HG03280 (cell line): ENCODE measurements at regions not wholly inside any gene's neighbourhood (a gene's known extent, or its start where the extent isn't known, plus 50 kb on each side); places are given as distances from the start of the nearest gene placed in this dataset.

Experiments used
- ATAC-seq: cut with Tn5 transposase; IDR thresholded peaks from one replicate; pipeline ENCODE4 v1.9.1; 2021; ENCODE audit warnings: mild to moderate bottlenecking, moderate library complexity; ENCODE audit not compliant: unreplicated experiment

DNA sequence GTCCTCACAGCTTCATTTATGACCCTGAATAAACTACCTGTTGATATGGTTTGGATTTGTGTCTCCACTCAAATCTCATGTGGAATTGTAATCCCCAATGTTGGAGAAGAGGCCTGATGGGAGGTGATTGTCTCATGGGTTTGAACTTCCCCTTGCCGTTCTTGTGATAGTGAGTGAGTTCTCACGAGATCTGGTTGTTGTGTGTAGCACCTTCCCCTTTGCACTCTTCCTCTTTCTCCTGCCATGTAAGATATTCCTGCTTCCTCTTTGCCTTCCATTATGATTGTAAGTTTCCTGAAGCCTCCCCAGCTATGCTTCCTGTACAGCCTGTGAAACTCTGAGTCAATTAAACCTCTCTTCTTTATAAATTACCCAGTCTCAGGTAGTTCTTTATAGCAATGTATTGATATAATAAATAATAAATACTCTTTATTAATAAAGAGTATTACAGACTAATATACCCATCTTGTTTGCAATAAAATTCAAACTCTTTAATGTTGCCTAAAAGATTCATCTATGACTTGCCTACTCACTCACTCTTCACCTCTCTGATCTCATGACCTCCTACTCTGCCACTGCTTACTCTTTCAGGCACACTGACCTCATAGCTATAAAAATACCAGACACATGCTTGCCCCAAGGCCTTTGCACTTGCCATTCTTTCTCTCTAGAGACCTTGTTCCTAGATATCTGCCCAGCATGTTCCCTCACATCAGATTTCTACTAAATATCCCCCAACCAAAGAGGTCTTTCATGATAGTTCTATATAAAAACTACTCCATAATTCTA, 256.4 kb upstream of the MARCKS start:
- no peak for ATAC-seq

DNA sequence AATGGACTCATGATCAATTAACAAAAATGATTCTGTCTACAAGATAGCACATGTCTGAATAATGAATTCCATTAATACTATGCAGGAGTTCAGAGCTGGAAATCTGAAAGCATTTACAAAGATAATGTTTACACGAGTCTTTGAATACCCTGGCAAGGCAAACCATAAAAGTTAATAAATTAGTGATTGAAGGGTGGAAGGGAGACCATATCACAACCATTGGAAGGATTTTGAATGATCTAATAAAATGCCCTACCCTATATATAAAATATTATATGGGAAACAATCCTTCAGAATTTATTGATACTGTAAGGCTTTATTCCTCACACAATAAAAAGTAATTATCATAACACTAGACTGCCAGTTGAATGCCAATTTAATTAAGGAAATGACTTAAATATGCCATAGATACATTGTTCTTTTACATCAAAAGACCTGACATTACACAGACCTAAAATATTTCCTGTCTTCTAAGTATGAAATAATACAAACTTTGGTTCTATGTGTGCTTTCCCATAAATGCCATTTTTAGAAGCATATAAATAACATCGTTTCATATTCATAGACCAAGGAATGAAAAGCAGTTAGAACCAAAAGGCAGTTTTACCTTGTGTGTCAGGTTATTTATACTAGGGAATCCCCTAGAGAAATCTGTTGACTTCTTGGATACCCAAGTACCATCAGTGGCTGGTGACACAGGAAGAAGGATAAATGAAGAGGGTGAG, 249.2 kb upstream of the MARCKS start:
- ATAC-seq, result no peak

DNA sequence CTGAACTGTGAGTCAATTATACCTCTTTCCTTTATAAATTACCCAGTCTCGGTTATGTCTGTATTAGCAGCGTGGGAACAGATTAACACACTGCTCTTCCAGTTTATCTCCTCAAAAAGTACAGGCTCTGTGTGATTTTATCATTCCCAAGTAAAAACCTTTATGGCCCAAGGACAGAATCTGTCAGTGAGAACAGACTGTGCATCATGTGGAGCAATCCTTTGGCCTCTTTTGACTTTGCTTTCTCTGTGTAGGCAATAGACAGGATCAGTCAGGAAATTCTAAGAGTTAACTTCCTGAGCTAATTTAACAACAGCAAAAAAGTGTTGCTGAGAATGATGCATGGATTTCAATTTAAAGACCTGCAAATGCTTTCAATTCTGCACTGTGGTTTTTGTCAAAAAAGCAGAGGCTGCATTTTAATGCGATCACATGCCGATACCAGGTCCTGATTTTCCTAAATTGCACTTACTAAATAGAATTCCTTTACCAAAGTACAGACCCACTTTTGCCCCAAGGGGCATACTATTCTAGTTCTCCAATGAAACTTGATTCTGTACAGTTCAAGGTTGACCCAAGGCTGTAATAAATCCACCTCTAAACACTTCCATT, 246.7 kb upstream of the MARCKS start:
- no peak for ATAC-seq

DNA sequence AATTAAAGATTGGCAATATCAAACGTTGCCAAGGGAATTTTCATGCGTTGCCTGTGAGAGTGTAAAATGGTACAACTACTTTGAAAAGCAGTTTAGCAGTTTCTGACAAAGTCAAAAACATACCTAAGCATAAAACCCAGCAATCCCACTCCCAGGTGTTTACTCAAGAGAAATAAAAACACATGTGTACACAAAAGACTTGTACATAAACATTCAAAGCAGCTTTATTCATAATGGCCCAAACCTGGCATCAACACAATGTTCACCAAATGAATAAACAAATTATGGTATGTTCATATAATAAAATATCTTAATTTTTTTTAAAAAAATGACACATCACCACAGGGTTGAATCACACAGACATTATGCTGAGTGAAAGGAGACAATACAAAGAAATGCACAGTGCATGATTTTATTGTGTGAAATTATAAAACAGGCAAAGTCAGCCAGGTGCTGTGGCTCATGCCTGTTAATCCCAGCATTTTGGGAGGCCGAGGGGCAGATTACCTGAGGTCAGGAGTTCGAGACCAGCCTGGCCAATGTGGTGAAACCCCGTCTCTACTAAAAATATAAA, 240.4 kb upstream of the MARCKS start:
- ATAC-seq, result no peak

DNA sequence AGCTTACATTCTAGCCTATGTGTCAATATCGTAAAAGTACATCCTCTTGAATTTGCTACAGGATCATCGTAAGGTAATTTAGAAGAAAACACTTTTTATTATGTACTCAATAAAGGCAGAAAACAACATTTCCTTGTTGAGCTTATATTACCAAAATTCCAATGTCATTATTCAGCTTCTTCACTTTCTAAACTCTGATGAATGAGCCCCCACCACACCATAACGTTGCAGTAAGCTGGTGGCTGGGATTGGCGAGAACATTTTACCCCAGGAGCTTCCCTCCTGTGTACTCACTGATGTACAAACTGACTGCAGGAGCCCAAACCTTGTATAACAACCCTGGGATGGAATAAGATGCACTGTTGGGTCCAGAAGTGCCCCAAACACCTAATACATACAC, 238.1 kb upstream of the MARCKS start:
- no peak for ATAC-seq

DNA sequence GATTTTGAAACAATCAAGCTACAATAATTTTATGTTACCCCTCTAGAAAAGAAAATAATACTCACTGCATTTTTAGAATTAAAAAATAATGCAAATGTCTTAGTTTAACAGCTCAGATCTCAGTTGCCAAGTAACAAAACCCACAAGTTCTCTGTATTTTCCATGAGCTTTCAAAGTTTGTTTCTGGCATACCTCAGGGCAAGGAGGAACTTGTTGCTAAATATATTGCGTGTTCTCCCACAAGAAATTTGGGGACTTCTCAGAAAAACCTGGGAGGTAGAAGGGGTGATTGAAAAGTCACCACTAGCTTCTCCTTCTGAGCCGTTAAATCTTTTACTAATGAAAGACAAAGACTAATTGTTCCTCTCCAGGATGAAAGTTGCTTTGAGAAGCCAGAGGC, 236.8 kb upstream of the MARCKS start:
- no peak for ATAC-seq

DNA sequence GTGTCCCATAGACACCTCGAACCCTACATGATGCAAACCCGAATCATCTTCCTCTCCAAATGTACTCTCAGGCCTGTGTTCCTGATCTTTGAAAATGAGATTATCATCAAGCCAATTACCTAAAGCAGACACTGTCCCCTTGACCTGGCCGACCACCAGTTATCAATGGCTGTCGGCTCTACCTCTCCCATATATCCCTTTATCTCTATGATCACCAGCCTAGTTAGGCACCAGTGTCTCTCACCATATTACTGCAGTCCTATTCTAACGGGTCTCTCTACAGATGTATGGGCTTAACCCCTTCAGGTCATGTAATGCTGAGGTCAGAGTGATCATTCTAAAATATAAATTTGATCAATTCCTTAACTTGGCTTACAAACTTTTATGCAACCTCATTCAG, 234.9 kb upstream of the MARCKS start:
- ATAC-seq, result no peak

DNA sequence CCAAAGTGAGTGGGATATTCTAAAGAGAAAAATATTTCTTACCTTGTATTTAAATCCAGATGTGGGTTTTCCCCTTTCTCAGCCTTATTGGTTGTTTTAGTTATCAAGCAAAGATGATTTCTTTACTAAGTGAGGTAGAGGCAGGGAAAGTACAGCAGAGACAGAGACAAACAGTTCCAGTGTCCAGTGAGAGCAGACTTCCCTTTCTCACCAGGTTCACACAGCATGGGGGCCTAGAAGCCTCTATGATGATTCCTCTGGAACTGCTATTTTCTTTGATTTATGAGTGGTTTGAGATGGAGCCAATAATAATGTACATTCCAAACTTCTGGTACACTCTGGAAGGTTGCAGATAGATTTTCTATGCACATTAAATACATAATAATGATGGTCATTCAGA, 234.0 kb upstream of the MARCKS start:
- no peak for ATAC-seq

DNA sequence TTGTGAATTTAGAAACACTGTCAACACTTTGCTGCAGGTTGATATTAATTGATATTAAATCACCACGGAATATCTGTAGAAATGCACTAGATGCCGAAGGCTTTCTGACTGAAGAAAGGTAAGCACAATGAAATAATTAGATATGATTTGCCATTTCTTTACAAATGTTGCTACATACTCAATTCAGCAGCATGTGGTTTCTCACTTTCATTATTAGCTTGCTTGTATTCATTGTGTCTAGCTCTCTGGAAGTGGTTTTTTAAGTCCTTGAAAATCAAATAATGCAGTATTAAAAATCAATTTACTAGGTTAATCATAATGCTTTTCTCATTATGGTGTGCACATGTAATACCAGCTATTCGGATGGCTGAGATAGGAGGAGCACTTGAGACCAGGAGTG, 231.3 kb upstream of the MARCKS start:
- ATAC-seq, result peak; percentile 33

DNA sequence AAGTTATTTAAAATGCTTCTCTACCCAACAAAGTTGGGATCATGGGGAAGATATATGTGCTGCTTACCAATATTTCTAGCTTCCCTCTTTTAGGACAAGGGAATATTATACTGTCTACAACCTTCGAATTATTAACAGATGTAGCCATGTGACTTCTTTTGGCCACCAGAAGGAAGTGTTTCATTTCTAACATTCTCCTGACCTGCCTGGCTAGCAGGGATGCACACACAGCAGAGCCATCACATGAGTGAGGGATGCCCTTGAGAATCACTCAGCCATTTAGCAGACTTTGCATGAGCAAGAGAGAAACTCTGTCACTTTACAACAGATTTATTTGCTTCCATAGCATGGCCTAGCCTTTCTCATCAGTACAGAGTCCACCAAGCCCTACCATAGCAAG, 230.7 kb upstream of the MARCKS start:
- no peak for ATAC-seq

DNA sequence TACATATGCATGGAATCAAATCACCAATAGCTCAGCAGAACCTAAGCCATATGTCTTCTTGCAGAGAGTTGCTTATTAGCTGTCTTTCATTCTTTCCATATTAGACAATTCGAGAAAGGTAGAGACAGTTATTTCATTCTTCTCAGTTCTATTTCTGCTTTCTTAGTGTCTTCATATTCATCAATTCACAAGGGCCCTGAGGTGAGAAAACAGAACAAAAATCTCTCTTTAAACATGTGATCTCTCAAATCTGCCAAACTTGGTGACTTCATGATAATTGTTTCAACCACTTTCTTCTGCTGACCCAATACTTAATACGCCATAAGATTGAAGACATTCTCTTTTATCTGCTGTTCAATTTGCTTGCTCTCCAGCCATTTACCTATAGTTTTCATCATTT, 229.7 kb upstream of the MARCKS start:
- ATAC-seq, result peak; percentile 15

DNA sequence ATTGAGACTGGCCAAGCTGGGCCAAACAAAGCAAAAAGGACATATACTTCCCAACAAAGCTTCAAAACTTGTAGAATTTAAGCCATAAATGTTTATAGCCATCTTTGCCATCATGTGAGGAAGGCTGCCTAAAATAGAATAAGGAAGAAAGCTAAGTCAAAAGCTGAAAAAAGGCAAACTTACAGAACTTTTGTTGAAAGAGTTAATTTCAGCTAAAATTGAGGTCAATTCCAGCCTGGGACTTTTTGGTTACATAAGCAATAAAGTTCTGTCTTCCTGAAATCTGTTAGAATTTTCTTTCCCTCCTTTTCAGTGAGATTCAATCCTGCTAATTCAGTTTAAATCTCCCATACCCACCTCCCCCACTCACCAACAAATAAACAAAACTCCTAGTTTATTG, 227.9 kb upstream of the MARCKS start:
- no peak for ATAC-seq

DNA sequence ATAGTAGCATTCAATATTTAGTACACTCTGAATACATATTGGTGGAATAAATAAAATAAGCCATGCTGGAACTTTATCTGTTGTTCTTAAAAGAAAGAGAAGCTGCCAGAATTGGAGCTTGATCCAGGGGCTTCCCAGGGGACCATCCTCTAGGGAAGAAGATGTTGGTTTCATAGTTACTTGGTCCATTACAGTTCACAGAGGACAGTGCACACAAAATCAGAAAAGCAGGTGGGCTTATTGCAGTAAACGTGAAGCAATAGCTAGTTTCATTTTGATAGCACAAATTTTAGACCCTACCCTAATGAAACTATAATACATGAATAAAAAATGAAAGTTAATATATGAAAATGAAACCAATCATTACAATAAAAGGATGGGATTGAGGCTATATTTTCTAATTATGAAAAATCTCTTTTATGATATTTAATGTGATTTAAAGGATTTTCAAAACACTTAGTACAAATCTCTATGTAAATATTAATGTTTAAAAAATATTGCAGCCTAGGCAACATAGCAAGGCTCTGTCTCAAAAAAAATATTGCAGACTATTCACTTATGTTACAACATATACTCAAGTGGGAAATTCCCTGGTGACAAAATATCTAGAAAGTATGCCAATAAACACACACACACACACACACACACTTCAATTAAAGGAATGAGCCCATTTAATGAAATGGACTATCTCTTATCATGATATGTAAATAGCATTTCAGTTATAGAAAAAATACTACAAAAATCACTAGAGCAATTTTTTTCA, 227.0 kb upstream of the MARCKS start:
- ATAC-seq, result no peak

DNA sequence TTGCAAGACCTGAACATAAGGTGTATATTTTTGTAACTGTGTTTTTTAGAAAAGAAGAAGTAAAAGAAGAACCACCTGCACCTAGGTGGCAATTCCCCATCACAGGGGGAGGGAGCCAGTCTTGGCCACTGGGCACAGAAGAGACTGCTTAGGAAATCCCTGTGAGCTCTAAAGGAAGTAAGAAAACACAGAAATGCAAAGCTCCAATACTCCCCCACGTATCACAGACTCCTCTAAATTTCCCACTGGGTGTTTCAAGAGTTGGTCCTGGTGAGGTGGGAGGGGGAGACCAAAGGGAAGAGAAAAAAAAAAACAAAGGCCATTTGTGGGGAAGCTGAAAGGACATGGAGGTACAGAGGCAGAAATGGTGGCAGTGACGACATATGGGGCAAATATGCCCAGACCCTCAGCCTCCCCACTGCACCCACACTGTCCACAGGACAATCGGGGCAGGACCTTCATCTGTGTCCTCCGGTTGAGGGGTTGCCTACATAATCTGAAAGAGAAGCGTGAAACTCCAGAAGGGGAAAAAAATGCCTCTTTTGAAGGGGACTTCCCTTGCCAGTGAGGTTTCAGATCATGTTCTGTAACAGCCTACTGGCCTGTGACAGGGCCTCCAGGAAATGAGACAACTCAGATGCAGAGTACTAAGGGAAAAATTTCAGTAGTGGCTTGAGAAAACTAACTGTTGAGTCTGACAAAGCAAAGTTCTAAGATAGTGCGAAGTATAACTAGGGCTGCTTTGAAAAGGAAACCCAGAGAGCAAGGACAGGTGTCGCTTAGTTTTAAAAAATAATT, 226.2 kb upstream of the MARCKS start:
- peak; percentile 62 for ATAC-seq

DNA sequence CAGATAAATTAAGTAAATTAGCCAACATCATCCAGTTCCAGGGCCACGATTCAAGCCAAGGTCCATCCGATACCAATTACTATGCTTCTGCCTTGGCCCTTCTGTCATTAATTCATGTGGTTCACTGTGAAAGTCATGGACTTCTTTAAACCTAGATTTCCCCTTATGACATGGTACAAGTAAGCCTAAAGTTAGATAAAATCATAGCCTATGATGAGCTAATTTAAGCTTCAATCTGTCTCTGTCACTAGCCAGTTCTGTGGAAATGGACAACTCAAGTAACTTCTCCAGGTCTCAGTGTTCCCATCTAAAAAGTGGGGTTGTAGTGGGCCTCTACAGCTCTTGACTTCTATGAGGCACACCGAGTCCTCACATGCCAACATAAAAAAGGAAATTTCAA, 225.5 kb upstream of the MARCKS start:
- no peak for ATAC-seq

DNA sequence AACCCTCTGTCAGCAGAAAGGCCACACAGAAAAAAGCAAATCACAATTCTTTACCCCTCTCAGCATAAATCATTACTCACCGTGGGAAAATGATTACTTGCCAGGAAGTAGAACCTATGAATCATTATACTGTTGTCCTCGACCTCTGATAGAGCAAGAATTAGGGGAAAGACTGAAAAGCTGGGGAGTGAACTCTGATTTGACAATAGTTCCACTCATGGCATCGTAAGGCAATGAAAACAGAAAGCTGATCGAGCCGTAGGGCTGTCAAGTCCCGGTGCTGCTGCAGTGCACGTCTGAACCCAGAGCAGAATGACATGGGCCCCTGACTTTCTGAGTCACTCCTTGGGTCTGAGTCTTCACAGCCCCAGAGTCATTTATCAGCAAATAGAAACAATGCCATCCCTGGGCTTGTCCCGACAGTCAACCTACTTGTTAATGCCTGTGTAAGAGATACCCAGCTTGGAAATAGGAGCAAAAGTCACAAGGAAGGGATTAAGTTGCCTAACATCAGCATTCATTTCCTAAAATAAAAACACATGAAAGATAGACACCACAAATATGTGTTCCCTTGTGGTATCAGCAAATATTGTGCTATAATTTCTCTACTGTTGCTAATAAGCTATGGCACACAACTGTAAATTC, 224.8 kb upstream of the MARCKS start:
- peak; percentile 39 for ATAC-seq

DNA sequence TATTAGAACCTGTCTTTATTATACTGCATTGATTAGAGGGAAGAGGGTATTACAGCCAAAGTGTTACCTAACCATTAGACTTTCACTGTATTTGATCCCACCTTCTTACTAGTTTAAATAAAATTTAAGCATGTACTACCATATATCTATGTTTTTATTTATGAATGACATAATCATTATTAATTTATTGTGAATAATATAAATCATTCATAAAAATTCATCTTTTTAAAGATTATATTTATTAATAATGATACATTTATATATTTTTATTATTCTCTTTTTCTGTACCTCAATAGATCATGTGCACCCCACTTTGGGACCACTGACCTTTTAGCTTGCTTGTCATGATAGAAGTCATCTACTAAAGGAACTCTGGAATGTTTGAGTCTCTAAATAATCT, 223.5 kb upstream of the MARCKS start:
- ATAC-seq, result no peak

DNA sequence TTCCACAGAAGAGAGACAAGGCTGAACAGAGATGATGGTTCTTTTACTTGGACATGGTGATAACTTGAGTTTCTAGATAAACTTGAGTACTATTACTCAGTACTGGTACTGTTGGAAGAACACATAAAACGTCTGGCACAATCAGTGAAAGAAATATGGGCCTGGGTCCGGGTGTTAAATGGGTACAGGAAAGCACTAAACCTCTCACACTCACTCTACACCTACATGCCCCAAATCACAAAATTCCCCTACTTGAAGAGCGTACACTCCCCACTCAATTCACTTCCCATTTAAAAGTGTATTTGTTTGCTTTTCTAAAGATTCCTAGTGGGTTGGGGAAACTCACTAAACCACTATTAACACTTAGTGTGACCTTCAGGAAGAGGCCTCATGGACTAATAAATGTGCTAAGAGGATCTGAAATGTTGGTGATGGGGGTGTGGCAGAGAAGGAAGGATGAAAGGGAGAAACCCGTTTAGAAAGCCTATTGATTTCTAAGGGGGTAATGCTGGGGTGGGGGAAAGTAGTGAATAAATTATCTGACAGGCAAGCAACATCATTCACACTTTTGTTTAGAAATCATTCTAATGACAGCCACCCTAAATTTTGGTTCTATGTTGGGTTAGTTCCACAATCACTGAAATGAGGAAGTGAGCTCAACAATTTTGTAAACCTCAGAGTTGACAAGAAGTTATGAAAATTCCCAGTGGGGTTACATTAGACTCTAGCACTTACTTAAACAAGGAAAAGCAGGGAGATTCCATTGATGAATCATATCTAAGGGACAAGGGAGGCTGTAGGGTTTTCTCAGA, 222.6 kb upstream of the MARCKS start:
- ATAC-seq, result no peak
